HAP-1 (cell line): ENCODE measurements at regions not wholly inside any gene's neighbourhood (a gene's known extent, or its start where the extent isn't known, plus 50 kb on each side); places are given as distances from the start of the nearest gene placed in this dataset.

Experiments
- DNase-seq, 2 experiments: peaks; one replicate each; pipeline ENCODE4 v3.0.0-alpha.2; 2016 to 2020; ENCODE audit warnings: low spot score in 2 of 2
- H3K27me3 ChIP-seq: fragments of 250-450 bp; sonication (Bioruptor Pico); 2 replicates; pipeline ENCODE4 v1.5.1; 2020; ENCODE audit warnings: low read depth, mild to moderate bottlenecking, moderate library complexity
- H3K36me3 ChIP-seq: fragments of 250-450 bp; sonication (Bioruptor Pico); replicated peaks from 2 replicates; pipeline ENCODE4 v1.5.1; 2020; ENCODE audit warnings: mild to moderate bottlenecking
- H3K4me1 ChIP-seq: fragments of 250-450 bp; sonication (Bioruptor Pico); 2 replicates; pipeline ENCODE4 v1.5.1; 2020; ENCODE audit warnings: mild to moderate bottlenecking
- H3K4me3 ChIP-seq: fragments of 250-450 bp; sonication (Bioruptor Pico); 2 replicates; pipeline ENCODE4 v1.5.1; 2020; ENCODE audit warnings: mild to moderate bottlenecking, moderate library complexity
- H3K9me3 ChIP-seq: fragments of 250-450 bp; sonication (Bioruptor Pico); 2 replicates; pipeline ENCODE4 v1.5.1; 2020; ENCODE audit warnings: mild to moderate bottlenecking, moderate library complexity
- in situ Hi-C: fragments of 300-500 bp; cut with MboI; formaldehyde crosslinking; loops from 3 replicates; pipeline ENCODE4 v1.14.3; 2020; ENCODE audit warnings: low sequenced_read_pairs, inconsistent platforms, mixed read lengths

- no peak for DNase-seq
- in situ Hi-C loops: no loop called here
- Histone ChIP-seq H3K4me3 (no peak overlapping the region), H3K4me1 (no peaks in the 10 kb centered on the region), H3K9me3 (no peaks in the 10 kb centered on the region), H3K27me3 (no peaks in the 10 kb centered on the region), H3K36me3 (no peaks in the 10 kb centered on the region)
These were observed 284.3 kb downstream of the EPM2A start for GRCh38 chr6:145451029-145451428.

GRCh38 chr6:145453376-145453775 lies 281.9 kb downstream of the EPM2A start:
- Histone ChIP-seq H3K4me1 (no peaks in the 10 kb centered on the region), H3K4me3 (no peak overlapping the region), H3K36me3 (no peaks in the 10 kb centered on the region), H3K27me3 (no peaks in the 10 kb centered on the region), H3K9me3 (no peaks in the 10 kb centered on the region)
- in situ Hi-C loops: no loop called here
- DNase-seq: no peak

- in situ Hi-C loops: no loop called here
- no peaks in the 10 kb centered on the region for H3K27me3 ChIP-seq
These were observed 281.3 kb downstream of the EPM2A start for GRCh38 chr6:145454006-145454405.

GRCh38 chr6:145457556-145457955 lies 277.8 kb downstream of the EPM2A start:
- Histone ChIP-seq H3K4me3 (no peak overlapping the region), H3K9me3 (no peaks in the 10 kb centered on the region), H3K4me1 (no peaks in the 10 kb centered on the region), H3K27me3 (no peaks in the 10 kb centered on the region), H3K36me3 (no peaks in the 10 kb centered on the region)
- no peak for DNase-seq
- in situ Hi-C loops: no loop called here

More at GRCh38 chr6:145454006-145454405, 281.3 kb downstream of the EPM2A start:
- no peaks in the 10 kb centered on the region for H3K9me3 ChIP-seq
- H3K36me3 ChIP-seq: no peaks in the 10 kb centered on the region
- H3K4me3 ChIP-seq: no peak overlapping the region
- no peaks in the 10 kb centered on the region for H3K4me1 ChIP-seq
- no peak for DNase-seq

- H3K9me3 ChIP-seq: no peaks in the 10 kb centered on the region
- DNase-seq: no peak
- no peak overlapping the region for H3K4me3 ChIP-seq
- H3K4me1 ChIP-seq: no peaks in the 10 kb centered on the region
- H3K27me3 ChIP-seq: no peaks in the 10 kb centered on the region
- in situ Hi-C loops: no loop called here
- no peaks in the 10 kb centered on the region for H3K36me3 ChIP-seq
These were observed 266.8 kb downstream of the EPM2A start for GRCh38 chr6:145468534-145468933.

GRCh38 chr6:145469021-145469420 lies 266.3 kb downstream of the EPM2A start:
- Histone ChIP-seq H3K27me3 (no peaks in the 10 kb centered on the region), H3K9me3 (no peaks in the 10 kb centered on the region), H3K36me3 (no peaks in the 10 kb centered on the region), H3K4me1 (no peaks in the 10 kb centered on the region), H3K4me3 (no peak overlapping the region)
- no peak for DNase-seq
- in situ Hi-C loops: no loop called here

GRCh38 chr6:145475794-145476396 lies 259.4 kb downstream of the EPM2A start:
- no peaks in the 10 kb centered on the region for H3K36me3 ChIP-seq
- in situ Hi-C loops: no loop called here
- H3K27me3 ChIP-seq: no peaks in the 10 kb centered on the region
- H3K4me3 ChIP-seq: no peak overlapping the region
- H3K9me3 ChIP-seq: no peaks in the 10 kb centered on the region
- no peak for DNase-seq
- no peaks in the 10 kb centered on the region for H3K4me1 ChIP-seq

- Histone ChIP-seq H3K9me3 (no peaks in the 10 kb centered on the region), H3K4me3 (no peak overlapping the region), H3K4me1 (no peaks in the 10 kb centered on the region), H3K36me3 (no peaks in the 10 kb centered on the region), H3K27me3 (no peaks in the 10 kb centered on the region)
- in situ Hi-C loops: no loop called here
- DNase-seq: no peak
These were observed 255.3 kb downstream of the EPM2A start for GRCh38 chr6:145480024-145480423.

- no peak overlapping the region for H3K4me3 ChIP-seq
- no peaks in the 10 kb centered on the region for H3K4me1 ChIP-seq
- DNase-seq: no peak
- H3K27me3 ChIP-seq: no peaks in the 10 kb centered on the region
- in situ Hi-C loops: no loop called here
- H3K36me3 ChIP-seq: no peaks in the 10 kb centered on the region
- H3K9me3 ChIP-seq: no peaks in the 10 kb centered on the region
These were observed 251.9 kb downstream of the EPM2A start for GRCh38 chr6:145483191-145483996.

- Histone ChIP-seq H3K4me1 (no peaks in the 10 kb centered on the region), H3K9me3 (no peaks in the 10 kb centered on the region), H3K27me3 (no peaks in the 10 kb centered on the region), H3K4me3 (no peak overlapping the region), H3K36me3 (no peaks in the 10 kb centered on the region)
- in situ Hi-C loops: no loop called here
- no peak for DNase-seq
These were observed 250.0 kb downstream of the EPM2A start for GRCh38 chr6:145485288-145485687.

GRCh38 chr6:145486306-145486705 lies 249.0 kb downstream of the EPM2A start:
- in situ Hi-C loops: no loop called here
- no peaks in the 10 kb centered on the region for H3K4me1 ChIP-seq
- H3K4me3 ChIP-seq: no peak overlapping the region
- H3K27me3 ChIP-seq: no peaks in the 10 kb centered on the region
- H3K9me3 ChIP-seq: no peaks in the 10 kb centered on the region
- no peaks in the 10 kb centered on the region for H3K36me3 ChIP-seq
- no peak for DNase-seq

GRCh38 chr6:145489583-145489982 lies 245.7 kb downstream of the EPM2A start:
- Histone ChIP-seq H3K9me3 (no peaks in the 10 kb centered on the region), H3K27me3 (no peaks in the 10 kb centered on the region), H3K4me3 (no peak overlapping the region), H3K36me3 (no peaks in the 10 kb centered on the region), H3K4me1 (no peaks in the 10 kb centered on the region)
- in situ Hi-C loops: no loop called here
- DNase-seq: no peak

- in situ Hi-C loops: no loop called here
- Histone ChIP-seq H3K9me3 (no peaks in the 10 kb centered on the region), H3K4me3 (no peak overlapping the region), H3K27me3 (no peaks in the 10 kb centered on the region), H3K36me3 (no peaks in the 10 kb centered on the region), H3K4me1 (no peaks in the 10 kb centered on the region)
- DNase-seq: no peak
These were observed 245.3 kb downstream of the EPM2A start for GRCh38 chr6:145490068-145490467.

GRCh38 chr6:145491126-145491525 lies 244.2 kb downstream of the EPM2A start:
- H3K27me3 ChIP-seq: no peaks in the 10 kb centered on the region
- no peak overlapping the region for H3K4me3 ChIP-seq
- H3K9me3 ChIP-seq: no peaks in the 10 kb centered on the region
- no peaks in the 10 kb centered on the region for H3K36me3 ChIP-seq
- no peak for DNase-seq
- in situ Hi-C loops: no loop called here
- no peaks in the 10 kb centered on the region for H3K4me1 ChIP-seq
